Islet of Langerhans (tissue), 1 donor: ENCODE measurements at regions not wholly inside any gene's neighbourhood (a gene's known extent, or its start where the extent isn't known, plus 50 kb on each side); places are given as distances from the start of the nearest gene placed in this dataset.

Experiments used
- FAIRE-seq: peaks from one replicate; lab custom pipeline; 2011; peaks lifted over from hg19 to GRCh38; lab: Jason Lieb, UNC

GRCh38 chr13:47114030-47114429 lies 217.2 kb upstream of the HTR2A start:
- FAIRE-seq: no peak

GRCh38 chr13:47112903-47113299 lies 216.0 kb upstream of the HTR2A start:
- no peak for FAIRE-seq

GRCh38 chr13:47112205-47112902 lies 215.5 kb upstream of the HTR2A start:
- FAIRE-seq: no peak

- FAIRE-seq: no peak
These were observed 214.6 kb upstream of the HTR2A start for GRCh38 chr13:47111499-47111898.

- FAIRE-seq: no peak
These were observed 214.0 kb upstream of the HTR2A start for GRCh38 chr13:47110833-47111240.

GRCh38 chr13:47110141-47110540 lies 213.3 kb upstream of the HTR2A start:
- FAIRE-seq: no peak

GRCh38 chr13:47109028-47109427 lies 212.2 kb upstream of the HTR2A start:
- no peak for FAIRE-seq

GRCh38 chr13:47100214-47100853 lies 203.5 kb upstream of the HTR2A start:
- no peak for FAIRE-seq

- FAIRE-seq: no peak
These were observed 198.0 kb upstream of the HTR2A start for GRCh38 chr13:47094734-47095434.

GRCh38 chr13:47092202-47092601 lies 195.3 kb upstream of the HTR2A start:
- no peak for FAIRE-seq

GRCh38 chr13:47087841-47088240 lies 191.0 kb upstream of the HTR2A start:
- no peak for FAIRE-seq

GRCh38 chr13:47087241-47087640 lies 190.4 kb upstream of the HTR2A start:
- no peak for FAIRE-seq

GRCh38 chr13:47085346-47085745 lies 188.5 kb upstream of the HTR2A start:
- no peak for FAIRE-seq

- FAIRE-seq: no peak
These were observed 185.0 kb upstream of the HTR2A start for GRCh38 chr13:47081850-47082249.

- no peak for FAIRE-seq
These were observed 184.4 kb upstream of the HTR2A start for GRCh38 chr13:47081246-47081645.

- no peak for FAIRE-seq
These were observed 183.8 kb upstream of the HTR2A start for GRCh38 chr13:47080621-47081020.

GRCh38 chr13:47076500-47076899 lies 179.6 kb upstream of the HTR2A start:
- FAIRE-seq: no peak

GRCh38 chr13:47069133-47069532 lies 172.3 kb upstream of the HTR2A start:
- no peak for FAIRE-seq

GRCh38 chr13:47067306-47067705 lies 170.5 kb upstream of the HTR2A start:
- no peak for FAIRE-seq

- FAIRE-seq: no peak
These were observed 169.4 kb upstream of the HTR2A start for GRCh38 chr13:47066226-47066625.

- no peak for FAIRE-seq
These were observed 167.5 kb upstream of the HTR2A start for GRCh38 chr13:47064381-47064780.

GRCh38 chr13:47049276-47049989 lies 152.6 kb upstream of the HTR2A start:
- FAIRE-seq: no peak

- no peak for FAIRE-seq
These were observed 149.9 kb upstream of the HTR2A start for GRCh38 chr13:47046706-47047105.
